SK-N-MC (cell line): ENCODE measurements at regions not wholly inside any gene's neighbourhood (a gene's known extent, or its start where the extent isn't known, plus 50 kb on each side); places are given as distances from the start of the nearest gene placed in this dataset.

Experiments used
- EZH2 ChIP-seq: fragments of 200-600 bp; sonication (generic); IDR thresholded peaks from one replicate; pipeline ENCODE4 v1.6.1; 2017; ENCODE audit warnings: antibody characterized with exemption
- POLR2AphosphoS5 ChIP-seq: IDR thresholded peaks from 2 replicates; pipeline ENCODE4 v1.6.1; 2012; ENCODE audit warnings: mild to moderate bottlenecking, low read depth, low read length, borderline replicate concordance

- TF ChIP-seq POLR2AphosphoS5, result no peak
- no peak for TF ChIP-seq EZH2
Measured at GRCh38 chr13:112143753-112144615, 77.0 kb downstream of the SOX1 start.
